ENCODE measurements at regions not wholly inside any gene's neighbourhood (a gene's known extent, or its start where the extent isn't known, plus 50 kb on each side); places are given as distances from the start of the nearest gene placed in this dataset.

- Mint-ChIP-seq H3K4me3 (no peak overlapping the region), H3K4me1 (no peaks in the 10 kb centered on the region), H3K27ac (no peak overlapping the region), H3K27me3 (no peaks in the 10 kb centered on the region), H3K36me3 (no peaks in the 10 kb centered on the region), H3K9me3 (no peaks in the 10 kb centered on the region)
- DNase-seq = no peak
Observed at GRCh38 chr3:148219999-148220398, 477.7 kb upstream of the AGTR1 start.

DNA sequence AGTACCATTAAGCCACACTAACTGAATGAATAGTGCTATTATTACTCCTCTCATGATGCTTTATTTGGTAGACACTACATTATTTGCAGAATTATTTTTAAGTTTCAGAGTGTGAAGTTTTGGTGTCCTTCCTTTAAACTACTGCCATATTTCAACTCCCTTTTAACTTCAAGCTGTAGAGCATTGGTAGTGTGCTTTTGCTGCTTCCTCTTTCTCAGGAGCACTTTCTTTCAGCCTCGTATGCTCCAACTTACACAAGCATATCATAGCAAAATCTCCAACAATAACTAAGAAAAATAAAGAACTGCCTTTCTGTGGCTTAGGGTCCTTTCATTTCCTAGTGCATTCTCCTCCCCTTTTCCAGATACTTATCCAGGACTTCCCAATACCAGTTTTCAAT lies 476.4 kb upstream of the AGTR1 start:
- no peaks in the 10 kb centered on the region for H3K9me3 Mint-ChIP-seq
- no peak overlapping the region for H3K4me3 Mint-ChIP-seq

DNA sequence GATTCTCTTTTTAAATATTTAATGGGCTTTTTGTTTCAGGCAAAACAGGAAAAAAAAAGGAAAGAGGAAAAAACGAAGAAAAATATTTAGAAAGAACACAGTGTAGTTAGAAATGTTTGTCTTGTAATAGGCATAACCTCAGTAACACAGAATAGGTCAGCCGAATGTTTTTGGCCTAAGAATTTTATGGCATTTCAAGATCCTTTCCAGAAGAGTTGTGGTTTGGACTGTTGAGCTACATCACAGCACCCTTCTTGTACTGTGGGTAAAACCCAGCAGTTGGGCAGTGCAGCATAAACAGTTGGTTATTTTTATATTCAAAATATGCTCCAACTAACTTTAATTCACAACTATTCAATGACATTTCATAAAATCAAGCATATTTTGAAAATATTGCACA lies 474.4 kb upstream of the AGTR1 start:
- H3K4me1 Mint-ChIP-seq = no peaks in the 10 kb centered on the region
- H3K36me3 Mint-ChIP-seq = no peaks in the 10 kb centered on the region
- H3K27ac Mint-ChIP-seq = no peak overlapping the region
- no peak for DNase-seq
- no peak overlapping the region for H3K4me3 Mint-ChIP-seq
- no peaks in the 10 kb centered on the region for H3K9me3 Mint-ChIP-seq
- no peaks in the 10 kb centered on the region for H3K27me3 Mint-ChIP-seq

More for the DNA sequence above, 476.4 kb upstream of the AGTR1 start:
- H3K36me3 Mint-ChIP-seq = no peaks in the 10 kb centered on the region
- H3K27me3 Mint-ChIP-seq = no peaks in the 10 kb centered on the region
- no peak overlapping the region for H3K27ac Mint-ChIP-seq
- H3K4me1 Mint-ChIP-seq = no peaks in the 10 kb centered on the region
- DNase-seq = no peak

DNA sequence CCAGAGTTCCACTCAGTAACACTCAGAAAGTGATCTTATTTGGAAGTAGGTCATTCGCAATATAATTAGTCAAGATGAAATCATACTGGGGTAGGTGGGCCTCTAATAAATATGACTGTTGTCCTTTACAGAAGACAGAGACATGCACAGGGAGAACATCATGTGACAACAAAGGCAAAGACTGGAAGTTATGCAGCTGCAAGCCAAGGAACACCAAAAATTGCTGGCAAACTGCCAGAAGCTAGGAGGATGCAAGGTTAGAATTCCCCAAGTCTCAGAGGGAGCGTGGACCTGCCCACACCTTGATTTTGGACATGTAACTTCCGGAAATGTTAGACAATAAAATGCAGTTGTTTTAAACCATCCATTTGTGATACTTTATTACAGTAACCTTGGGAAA lies 471.5 kb upstream of the AGTR1 start:
- H3K4me3 Mint-ChIP-seq = no peak overlapping the region
- H3K27me3 Mint-ChIP-seq = no peaks in the 10 kb centered on the region
- no peaks in the 10 kb centered on the region for H3K36me3 Mint-ChIP-seq

DNA sequence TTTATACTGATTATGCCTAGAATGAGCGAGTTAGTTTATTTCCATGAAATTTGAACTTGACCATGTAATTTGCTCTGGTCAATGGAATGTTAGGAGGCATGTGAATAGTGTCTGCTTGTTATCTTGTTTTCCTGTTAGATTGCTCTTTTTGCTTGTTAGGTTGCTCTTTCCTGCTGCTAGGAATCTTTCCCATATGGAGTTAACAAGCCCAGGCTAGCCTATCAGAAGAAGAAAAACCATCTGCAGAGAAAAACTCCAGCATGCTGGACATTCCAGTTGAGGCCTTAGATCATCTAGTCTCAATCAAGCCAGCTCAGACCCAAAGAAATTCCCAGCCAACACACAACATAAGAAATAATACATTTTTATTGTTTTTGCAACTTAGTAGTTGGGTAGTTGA lies 470.2 kb upstream of the AGTR1 start:
- H3K4me3 Mint-ChIP-seq = no peak overlapping the region
- H3K4me1 Mint-ChIP-seq = no peaks in the 10 kb centered on the region
- no peaks in the 10 kb centered on the region for H3K36me3 Mint-ChIP-seq
- H3K27ac Mint-ChIP-seq = no peak overlapping the region
- no peak for DNase-seq
- H3K9me3 Mint-ChIP-seq = no peaks in the 10 kb centered on the region
- no peaks in the 10 kb centered on the region for H3K27me3 Mint-ChIP-seq

More for the DNA sequence above, 471.5 kb upstream of the AGTR1 start:
- Mint-ChIP-seq H3K9me3 (no peaks in the 10 kb centered on the region), H3K4me1 (no peaks in the 10 kb centered on the region), H3K27ac (no peak overlapping the region)
- DNase-seq = no peak

- no peak overlapping the region for H3K27ac Mint-ChIP-seq
- no peaks in the 10 kb centered on the region for H3K36me3 Mint-ChIP-seq
- H3K27me3 Mint-ChIP-seq = no peaks in the 10 kb centered on the region
- no peak overlapping the region for H3K4me3 Mint-ChIP-seq
- H3K4me1 Mint-ChIP-seq = no peaks in the 10 kb centered on the region
- DNase-seq = no peak
- no peaks in the 10 kb centered on the region for H3K9me3 Mint-ChIP-seq
Observed at GRCh38 chr3:148229107-148229506, 468.6 kb upstream of the AGTR1 start.

GRCh38 chr3:148230473-148230872 lies 467.2 kb upstream of the AGTR1 start:
- Mint-ChIP-seq H3K4me3 (no peak overlapping the region), H3K27me3 (no peaks in the 10 kb centered on the region), H3K4me1 (no peaks in the 10 kb centered on the region)

GRCh38 chr3:148232389-148232788 lies 465.3 kb upstream of the AGTR1 start:
- Mint-ChIP-seq H3K27ac (no peak overlapping the region), H3K27me3 (no peaks in the 10 kb centered on the region), H3K9me3 (no peaks in the 10 kb centered on the region), H3K36me3 (no peaks in the 10 kb centered on the region), H3K4me3 (no peak overlapping the region), H3K4me1 (no peaks in the 10 kb centered on the region)
- DNase-seq = no peak

More at GRCh38 chr3:148230473-148230872, 467.2 kb upstream of the AGTR1 start:
- H3K36me3 Mint-ChIP-seq = no peaks in the 10 kb centered on the region
- no peaks in the 10 kb centered on the region for H3K9me3 Mint-ChIP-seq
- no peak for DNase-seq
- H3K27ac Mint-ChIP-seq = no peak overlapping the region

- H3K27ac Mint-ChIP-seq = no peak overlapping the region
- DNase-seq = no peak
- no peaks in the 10 kb centered on the region for H3K36me3 Mint-ChIP-seq
- H3K9me3 Mint-ChIP-seq = no peaks in the 10 kb centered on the region
- no peaks in the 10 kb centered on the region for H3K27me3 Mint-ChIP-seq
- H3K4me1 Mint-ChIP-seq = no peaks in the 10 kb centered on the region
- no peak overlapping the region for H3K4me3 Mint-ChIP-seq
Observed at GRCh38 chr3:148233403-148233802, 464.3 kb upstream of the AGTR1 start.

DNA sequence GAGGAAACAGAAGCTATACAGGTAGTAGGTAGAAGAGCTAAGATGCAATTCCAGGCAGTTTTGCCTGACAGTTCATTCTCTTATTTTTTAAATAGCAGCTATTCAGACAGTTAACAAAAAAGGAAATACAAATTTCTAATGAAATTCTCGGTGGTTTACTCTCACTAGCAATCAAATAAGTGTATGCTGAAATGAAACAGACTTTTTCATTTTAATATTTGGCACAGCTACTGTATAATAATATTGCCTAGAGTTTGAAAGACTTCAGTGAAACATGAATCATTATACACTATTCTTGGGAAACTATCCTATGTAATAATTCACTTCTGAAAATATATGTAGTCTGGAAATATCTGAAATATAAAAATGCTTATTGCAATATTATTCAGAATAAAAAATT lies 463.2 kb upstream of the AGTR1 start:
- no peaks in the 10 kb centered on the region for H3K9me3 Mint-ChIP-seq
- no peaks in the 10 kb centered on the region for H3K27me3 Mint-ChIP-seq
- DNase-seq = no peak
- H3K4me1 Mint-ChIP-seq = no peaks in the 10 kb centered on the region
- H3K4me3 Mint-ChIP-seq = no peak overlapping the region
- H3K27ac Mint-ChIP-seq = no peak overlapping the region
- H3K36me3 Mint-ChIP-seq = no peaks in the 10 kb centered on the region

DNA sequence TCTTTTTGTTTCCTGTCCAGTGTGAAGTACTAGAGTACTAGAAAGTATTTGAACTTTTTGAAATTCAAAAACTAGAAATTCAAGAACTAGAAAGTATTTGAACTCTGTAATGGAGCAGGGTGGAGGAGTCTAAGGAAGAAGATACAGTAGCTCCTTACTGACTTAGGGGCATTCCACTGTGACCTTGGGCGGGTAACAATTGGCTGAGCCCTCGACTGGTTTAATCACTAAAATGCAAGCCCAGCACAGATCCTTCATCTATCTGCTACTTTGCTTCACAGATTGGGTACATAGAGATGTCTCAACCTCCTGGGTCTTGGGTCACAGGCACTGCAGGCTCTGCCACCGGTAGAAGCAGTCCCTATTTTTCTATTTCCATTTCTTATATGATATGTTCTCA lies 462.1 kb upstream of the AGTR1 start:
- H3K9me3 Mint-ChIP-seq = no peaks in the 10 kb centered on the region
- H3K4me1 Mint-ChIP-seq = no peaks in the 10 kb centered on the region
- no peaks in the 10 kb centered on the region for H3K36me3 Mint-ChIP-seq
- no peak for DNase-seq
- no peak overlapping the region for H3K27ac Mint-ChIP-seq
- H3K27me3 Mint-ChIP-seq = no peaks in the 10 kb centered on the region
- H3K4me3 Mint-ChIP-seq = no peak overlapping the region

GRCh38 chr3:148238421-148238821 lies 459.3 kb upstream of the AGTR1 start:
- Mint-ChIP-seq H3K36me3 (no peaks in the 10 kb centered on the region), H3K4me1 (no peaks in the 10 kb centered on the region), H3K27me3 (no peaks in the 10 kb centered on the region), H3K9me3 (no peaks in the 10 kb centered on the region), H3K27ac (no peak overlapping the region), H3K4me3 (no peak overlapping the region)
- no peak for DNase-seq

DNA sequence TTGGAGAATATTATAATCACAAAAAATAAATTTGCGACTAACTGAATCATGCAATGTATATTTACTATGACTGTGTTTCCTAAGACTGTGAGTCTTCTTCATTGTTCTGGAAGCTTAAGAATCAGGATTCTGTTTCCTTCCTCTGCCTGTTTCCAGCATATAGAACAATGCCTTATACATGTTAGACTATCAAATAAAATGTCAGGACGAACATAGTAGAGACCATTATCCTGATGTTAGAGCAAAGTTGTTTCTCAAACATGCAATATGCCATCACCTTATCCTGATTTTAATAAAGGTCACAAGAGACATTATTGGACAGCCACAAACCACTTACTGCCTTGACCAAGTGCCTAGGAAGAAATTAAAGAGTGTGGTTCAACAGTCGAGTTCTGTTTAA lies 457.4 kb upstream of the AGTR1 start:
- DNase-seq = no peak
- Mint-ChIP-seq H3K27me3 (no peaks in the 10 kb centered on the region), H3K36me3 (no peaks in the 10 kb centered on the region), H3K9me3 (no peaks in the 10 kb centered on the region), H3K27ac (no peak overlapping the region), H3K4me1 (no peaks in the 10 kb centered on the region), H3K4me3 (no peak overlapping the region)

GRCh38 chr3:148243609-148244008 lies 454.1 kb upstream of the AGTR1 start:
- Mint-ChIP-seq H3K4me3 (no peak overlapping the region), H3K27ac (no peak overlapping the region), H3K36me3 (no peaks in the 10 kb centered on the region), H3K27me3 (no peaks in the 10 kb centered on the region), H3K9me3 (peaks cover 2% of the 10 kb centered on the region), H3K4me1 (no peaks in the 10 kb centered on the region)
- DNase-seq = no peak

GRCh38 chr3:148246291-148246923 lies 451.3 kb upstream of the AGTR1 start:
- peaks cover 2% of the 10 kb centered on the region for H3K9me3 Mint-ChIP-seq
- no peak for DNase-seq
- no peaks in the 10 kb centered on the region for H3K27me3 Mint-ChIP-seq
- H3K4me3 Mint-ChIP-seq = no peak overlapping the region
- no peaks in the 10 kb centered on the region for H3K36me3 Mint-ChIP-seq
- H3K4me1 Mint-ChIP-seq = no peaks in the 10 kb centered on the region
- no peak overlapping the region for H3K27ac Mint-ChIP-seq

DNA sequence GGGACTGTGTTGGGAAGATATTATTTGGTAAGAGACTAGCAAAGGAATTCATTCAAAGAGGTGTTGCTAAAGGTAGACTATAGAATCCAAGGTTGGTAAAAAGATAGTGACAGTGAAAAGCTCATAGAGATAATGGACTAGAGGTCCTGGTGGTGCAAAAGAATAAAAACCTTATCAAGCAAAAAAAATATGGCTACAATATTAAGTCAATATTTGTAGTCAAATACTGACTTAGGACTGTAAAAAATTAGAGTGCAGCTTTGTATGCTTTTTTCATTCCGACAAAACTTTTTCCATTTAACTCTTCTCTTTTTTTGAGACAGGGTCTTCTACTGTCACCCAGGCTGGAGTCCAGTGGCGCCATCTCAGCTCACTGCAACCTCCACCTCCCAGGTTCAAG lies 444.0 kb upstream of the AGTR1 start:
- Mint-ChIP-seq H3K4me3 (no peak overlapping the region), H3K36me3 (no peaks in the 10 kb centered on the region), H3K4me1 (no peaks in the 10 kb centered on the region), H3K9me3 (peaks cover 1% of the 10 kb centered on the region), H3K27me3 (no peaks in the 10 kb centered on the region), H3K27ac (no peak overlapping the region)
- DNase-seq = no peak

DNA sequence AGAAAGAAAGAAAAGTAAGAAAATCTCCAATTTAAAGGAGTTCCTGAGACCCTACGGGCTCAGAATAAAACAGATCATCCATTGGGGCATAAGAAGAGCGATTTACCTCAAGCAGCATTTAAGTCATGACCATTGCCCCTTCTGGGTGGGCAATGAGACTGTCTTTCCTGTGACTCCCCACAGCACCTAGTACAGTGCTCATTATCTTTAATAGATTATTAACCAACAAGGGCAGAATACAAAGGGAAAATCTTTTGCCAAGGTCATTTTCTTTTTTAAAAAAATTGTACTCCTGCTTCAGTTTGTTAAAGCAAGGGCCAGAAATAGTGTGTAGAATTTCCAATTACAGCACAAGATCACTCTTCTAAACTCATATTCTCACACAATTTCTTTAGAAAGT lies 443.3 kb upstream of the AGTR1 start:
- peaks cover 1% of the 10 kb centered on the region for H3K9me3 Mint-ChIP-seq
- no peaks in the 10 kb centered on the region for H3K4me1 Mint-ChIP-seq
- no peaks in the 10 kb centered on the region for H3K27me3 Mint-ChIP-seq
- no peak overlapping the region for H3K4me3 Mint-ChIP-seq
- DNase-seq = no peak
- no peaks in the 10 kb centered on the region for H3K36me3 Mint-ChIP-seq
- H3K27ac Mint-ChIP-seq = no peak overlapping the region

Measured in activated naive CD8-positive, alpha-beta T cell treated with anti-CD3 and anti-CD28 coated beads for 36 hours (primary cell).